CD4-positive, alpha-beta T cell treated with Interleukin-6 at 100 ng/mL for 8 hours (primary cell): ENCODE measurements at regions not wholly inside any gene's neighbourhood (a gene's known extent, or its start where the extent isn't known, plus 50 kb on each side); places are given as distances from the start of the nearest gene placed in this dataset.
"Not testable (repeated sequence)": the region's sequence is repeated elsewhere in the genome, so short reads cannot be mapped to it uniquely, and the experiment has no call there.

Experiments used
- DNase-seq: peaks from one replicate; pipeline ENCODE4 v3.0.0-alpha.2; 2020; ENCODE audit warnings: mixed read lengths, low spot score

- DNase-seq: no peak
Observed at GRCh38 chr12:127582074-127582473, 684.9 kb upstream of the TMEM132C start.

- no peak for DNase-seq
Observed at GRCh38 chr12:127583041-127583440, 683.9 kb upstream of the TMEM132C start.

GRCh38 chr12:127588249-127588648 lies 678.7 kb upstream of the TMEM132C start:
- no peak for DNase-seq

GRCh38 chr12:127589541-127589940 lies 677.4 kb upstream of the TMEM132C start:
- no peak for DNase-seq

- DNase-seq: no peak
Observed at GRCh38 chr12:127590868-127591267, 676.1 kb upstream of the TMEM132C start.

- no peak for DNase-seq
Observed at GRCh38 chr12:127592245-127592644, 674.7 kb upstream of the TMEM132C start.

- DNase-seq: no peak
Observed at GRCh38 chr12:127594351-127594970, 672.5 kb upstream of the TMEM132C start.

- DNase-seq: no peak
Observed at GRCh38 chr12:127595506-127595905, 671.5 kb upstream of the TMEM132C start.

- DNase-seq: no peak
Observed at GRCh38 chr12:127596891-127597290, 670.1 kb upstream of the TMEM132C start.

- no peak for DNase-seq
Observed at GRCh38 chr12:127599436-127599835, 667.5 kb upstream of the TMEM132C start.

GRCh38 chr12:127600211-127600610 lies 666.8 kb upstream of the TMEM132C start:
- DNase-seq: no peak

GRCh38 chr12:127606476-127607015 lies 660.4 kb upstream of the TMEM132C start:
- DNase-seq: no peak

- DNase-seq: no peak
Observed at GRCh38 chr12:127607146-127607725, 659.7 kb upstream of the TMEM132C start.

GRCh38 chr12:127608359-127608758 lies 658.6 kb upstream of the TMEM132C start:
- DNase-seq: not testable (repeated sequence)

- DNase-seq: no peak
Observed at GRCh38 chr12:127613056-127613455, 653.9 kb upstream of the TMEM132C start.

- no peak for DNase-seq
Observed at GRCh38 chr12:127619869-127620734, 646.9 kb upstream of the TMEM132C start.

GRCh38 chr12:127620735-127621355 lies 646.1 kb upstream of the TMEM132C start:
- DNase-seq: no peak

GRCh38 chr12:127621366-127621765 lies 645.6 kb upstream of the TMEM132C start:
- no peak for DNase-seq

- DNase-seq: no peak
Observed at GRCh38 chr12:127623362-127623761, 643.6 kb upstream of the TMEM132C start.

GRCh38 chr12:127625176-127625771 lies 641.7 kb upstream of the TMEM132C start:
- no peak for DNase-seq

GRCh38 chr12:127628645-127629044 lies 638.3 kb upstream of the TMEM132C start:
- no peak for DNase-seq
